ENCODE measurements at regions not wholly inside any gene's neighbourhood (a gene's known extent, or its start where the extent isn't known, plus 50 kb on each side); places are given as distances from the start of the nearest gene placed in this dataset.

GRCh38 chr2:6516674-6517073, 349.0 kb downstream of the CMPK2 start:
- H4K20me1 ChIP-seq (ENCODE audit: low read depth): no peaks in the 10 kb centered on the region
- no peak overlapping the region for H3K27ac ChIP-seq
- no peak overlapping the region for H3K4me3 ChIP-seq
- Mint-ChIP-seq H3K27me3 (ENCODE audit: insufficient read depth, low read depth) (peaks cover 3% of the 10 kb centered on the region), H3K36me3 (no peaks in the 10 kb centered on the region), H3K9me3 (peaks cover 3% of the 10 kb centered on the region), H3K4me1 (peaks cover 14% of the 10 kb centered on the region), H3K27ac (no peak overlapping the region), H3K4me3 (no peak overlapping the region)
- H3F3A ChIP-seq (ENCODE audit: low read depth): peaks cover 5% of the 10 kb centered on the region
- H3K4me2 ChIP-seq: no peak overlapping the region
- no peaks in the 10 kb centered on the region for H3K9me3 ChIP-seq (ENCODE audit: low read depth)
- no peak for DNase-seq (ENCODE audit: low spot score)
- H2AFZ ChIP-seq (replicated peaks): no peak overlapping the region
- H3K36me3 ChIP-seq: no peaks in the 10 kb centered on the region
- H3K79me2 ChIP-seq (ENCODE audit: low read depth): no peaks in the 10 kb centered on the region
- H3K9ac ChIP-seq: no peak overlapping the region
- H3K27me3 ChIP-seq: no peaks in the 10 kb centered on the region
- TF ChIP-seq EZH2phosphoT487 (IDR thresholded peaks at IDR 0.05) (no peak), EZH2 (IDR thresholded peaks at IDR 0.05) (no peak), CTCF (IDR thresholded peaks at IDR 0.05) (no peak)
- peaks cover 9% of the 10 kb centered on the region for H3K4me1 ChIP-seq

- H3K4me3 Mint-ChIP-seq: no peak overlapping the region
- Histone ChIP-seq H3K4me3 (no peak overlapping the region), H4K20me1 (ENCODE audit: low read depth) (no peaks in the 10 kb centered on the region), H3K9ac (no peak overlapping the region), H3K27me3 (no peaks in the 10 kb centered on the region), H3K79me2 (ENCODE audit: low read depth) (no peaks in the 10 kb centered on the region), H3K4me1 (peaks cover 9% of the 10 kb centered on the region), H3K36me3 (no peaks in the 10 kb centered on the region), H3K9me3 (ENCODE audit: low read depth) (no peaks in the 10 kb centered on the region), H3K27ac (no peak overlapping the region), H3K4me2 (no peak overlapping the region), H3F3A (ENCODE audit: low read depth) (peaks cover 5% of the 10 kb centered on the region), H2AFZ (replicated peaks) (no peak overlapping the region)
- H3K36me3 Mint-ChIP-seq: peaks cover 2% of the 10 kb centered on the region
- H3K27ac Mint-ChIP-seq: no peak overlapping the region
- H3K27me3 Mint-ChIP-seq (ENCODE audit: insufficient read depth, low read depth): peaks cover 3% of the 10 kb centered on the region
- H3K9me3 Mint-ChIP-seq: peaks cover 5% of the 10 kb centered on the region
- no peak for TF ChIP-seq EZH2 (IDR thresholded peaks at IDR 0.05)
- TF ChIP-seq CTCF (IDR thresholded peaks at IDR 0.05): no peak
- no peak for TF ChIP-seq EZH2phosphoT487 (IDR thresholded peaks at IDR 0.05)
- H3K4me1 Mint-ChIP-seq: peaks cover 10% of the 10 kb centered on the region
- DNase-seq (ENCODE audit: low spot score): no peak
Observed at GRCh38 chr2:6518361-6518760, 347.3 kb downstream of the CMPK2 start.

GRCh38 chr2:6523476-6523875, 342.2 kb downstream of the CMPK2 start:
- DNase-seq (ENCODE audit: low spot score): no peak
- peaks cover 4% of the 10 kb centered on the region for H3K9me3 Mint-ChIP-seq
- no peak for TF ChIP-seq EZH2 (IDR thresholded peaks at IDR 0.05)
- no peak for TF ChIP-seq CTCF (IDR thresholded peaks at IDR 0.05)
- no peak for TF ChIP-seq EZH2phosphoT487 (IDR thresholded peaks at IDR 0.05)

More at GRCh38 chr2:6523476-6523875, 342.2 kb downstream of the CMPK2 start:
- Histone ChIP-seq H3F3A (ENCODE audit: low read depth) (peaks cover 5% of the 10 kb centered on the region), H3K4me1 (peaks cover 28% of the 10 kb centered on the region), H3K9ac (no peak overlapping the region), H3K4me3 (no peak overlapping the region), H3K4me2 (no peak overlapping the region), H2AFZ (replicated peaks) (no peak overlapping the region), H3K79me2 (ENCODE audit: low read depth) (no peaks in the 10 kb centered on the region), H3K9me3 (ENCODE audit: low read depth) (no peaks in the 10 kb centered on the region), H3K36me3 (no peaks in the 10 kb centered on the region), H3K27me3 (no peaks in the 10 kb centered on the region), H3K27ac (no peak overlapping the region), H4K20me1 (ENCODE audit: low read depth) (no peaks in the 10 kb centered on the region)
- H3K4me3 Mint-ChIP-seq: no peak overlapping the region
- no peak overlapping the region for H3K27ac Mint-ChIP-seq
- no peaks in the 10 kb centered on the region for H3K27me3 Mint-ChIP-seq (ENCODE audit: insufficient read depth, low read depth)
- peaks cover 4% of the 10 kb centered on the region for H3K36me3 Mint-ChIP-seq
- peaks cover 25% of the 10 kb centered on the region for H3K4me1 Mint-ChIP-seq

Data from neural progenitor cell (in vitro differentiated cells).